NB4 (cell line): ENCODE measurements at regions not wholly inside any gene's neighbourhood (a gene's known extent, or its start where the extent isn't known, plus 50 kb on each side); places are given as distances from the start of the nearest gene placed in this dataset.

Experiments
- MYC ChIP-seq: IDR thresholded peaks from 2 replicates; pipeline ENCODE4 v1.6.1; 2011; ENCODE audit warnings: low read depth, low read length
- POLR2A ChIP-seq: IDR thresholded peaks from 2 replicates; pipeline ENCODE4 v1.6.1; 2011; ENCODE audit warnings: mild to moderate bottlenecking; ENCODE audit not compliant: insufficient read length; ENCODE audit errors: extremely low read depth
- TF ChIP-seq, protein P1 (sequence below): IDR thresholded peaks from one replicate; pipeline ENCODE4 v1.5.1; 2012; ENCODE audit warnings: low read depth, low read length
- TF ChIP-seq, protein P2 (sequence below): IDR thresholded peaks from 2 replicates; pipeline ENCODE4 v1.6.1; 2011; ENCODE audit warnings: low read depth, low read length

DNA sequence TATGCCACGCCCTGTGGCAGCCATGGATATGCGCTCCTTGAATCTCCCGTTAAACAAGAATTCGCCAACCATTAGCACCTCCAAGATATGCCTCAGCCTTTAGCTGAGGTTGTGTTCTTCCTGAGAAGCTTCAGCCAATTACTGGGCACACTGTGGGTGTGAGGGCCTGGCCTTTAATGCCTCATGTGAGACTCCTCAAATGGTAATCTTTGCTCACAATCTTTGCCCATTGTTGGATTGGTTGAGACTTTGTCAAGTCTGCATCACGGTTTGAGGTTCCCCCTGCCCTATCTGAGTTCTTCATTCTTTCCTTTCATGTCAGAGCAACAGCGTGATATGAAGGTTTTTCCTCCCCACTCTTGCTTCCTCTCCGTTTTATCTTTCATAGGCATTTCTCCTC, 108.1 kb upstream of the CCDC54 start:
- TF ChIP-seq, protein P1, sequence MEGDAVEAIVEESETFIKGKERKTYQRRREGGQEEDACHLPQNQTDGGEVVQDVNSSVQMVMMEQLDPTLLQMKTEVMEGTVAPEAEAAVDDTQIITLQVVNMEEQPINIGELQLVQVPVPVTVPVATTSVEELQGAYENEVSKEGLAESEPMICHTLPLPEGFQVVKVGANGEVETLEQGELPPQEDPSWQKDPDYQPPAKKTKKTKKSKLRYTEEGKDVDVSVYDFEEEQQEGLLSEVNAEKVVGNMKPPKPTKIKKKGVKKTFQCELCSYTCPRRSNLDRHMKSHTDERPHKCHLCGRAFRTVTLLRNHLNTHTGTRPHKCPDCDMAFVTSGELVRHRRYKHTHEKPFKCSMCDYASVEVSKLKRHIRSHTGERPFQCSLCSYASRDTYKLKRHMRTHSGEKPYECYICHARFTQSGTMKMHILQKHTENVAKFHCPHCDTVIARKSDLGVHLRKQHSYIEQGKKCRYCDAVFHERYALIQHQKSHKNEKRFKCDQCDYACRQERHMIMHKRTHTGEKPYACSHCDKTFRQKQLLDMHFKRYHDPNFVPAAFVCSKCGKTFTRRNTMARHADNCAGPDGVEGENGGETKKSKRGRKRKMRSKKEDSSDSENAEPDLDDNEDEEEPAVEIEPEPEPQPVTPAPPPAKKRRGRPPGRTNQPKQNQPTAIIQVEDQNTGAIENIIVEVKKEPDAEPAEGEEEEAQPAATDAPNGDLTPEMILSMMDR = no peak
- TF ChIP-seq POLR2A (no peak), MYC (no peak)
- TF ChIP-seq, protein P2, sequence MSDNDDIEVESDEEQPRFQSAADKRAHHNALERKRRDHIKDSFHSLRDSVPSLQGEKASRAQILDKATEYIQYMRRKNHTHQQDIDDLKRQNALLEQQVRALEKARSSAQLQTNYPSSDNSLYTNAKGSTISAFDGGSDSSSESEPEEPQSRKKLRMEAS = no peak
